HuH-7 (cell line): ENCODE measurements at regions not wholly inside any gene's neighbourhood (a gene's known extent, or its start where the extent isn't known, plus 50 kb on each side); places are given as distances from the start of the nearest gene placed in this dataset.
"Not testable (repeated sequence)": the region's sequence is repeated elsewhere in the genome, so short reads cannot be mapped to it uniquely, and the experiment has no call there.

ENCODE experiments used
- DNase-seq: peaks from one replicate; pipeline ENCODE4 v3.0.0; 2011; ENCODE audit warnings: low spot score

DNA sequence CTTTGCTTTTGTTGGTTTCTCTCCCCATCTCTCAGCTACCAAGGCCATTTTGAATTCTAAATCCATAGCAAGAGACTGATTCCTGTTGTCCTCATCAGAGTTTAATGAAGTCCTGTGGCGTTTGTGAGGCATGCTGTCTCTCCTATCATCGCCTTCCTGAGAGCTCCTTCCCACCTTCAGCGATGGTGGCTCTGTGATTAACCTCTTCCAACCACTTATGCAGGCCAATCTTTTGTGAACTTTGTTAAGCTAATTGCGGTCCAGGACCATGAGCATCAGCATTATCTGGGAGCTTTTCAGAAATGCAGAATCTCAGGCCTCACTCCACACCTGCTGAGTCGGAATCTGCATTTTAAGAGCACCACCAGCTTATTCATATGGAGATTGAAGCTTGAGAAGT is 272.5 kb upstream of the CDYL start:
- no peak for DNase-seq

DNA sequence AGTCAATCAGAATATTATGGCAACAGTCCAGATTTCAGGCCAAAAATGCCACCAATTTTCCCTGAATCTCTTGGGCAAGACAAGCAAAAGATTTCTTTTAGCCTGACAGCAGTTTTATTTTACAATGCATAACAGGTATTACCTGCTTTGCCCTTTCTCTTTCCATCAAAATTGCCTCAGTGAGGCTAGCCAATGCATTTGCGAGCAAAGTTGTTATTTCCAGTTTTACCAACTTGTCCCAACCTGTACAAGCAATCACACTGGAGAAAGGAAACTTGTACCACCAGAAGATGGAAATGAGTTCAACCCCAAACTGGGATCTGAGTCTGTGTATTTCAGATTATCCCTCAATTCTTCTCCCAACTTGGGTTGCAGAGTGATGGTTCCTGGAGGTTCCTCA is 279.9 kb upstream of the CDYL start:
- DNase-seq = no peak

DNA sequence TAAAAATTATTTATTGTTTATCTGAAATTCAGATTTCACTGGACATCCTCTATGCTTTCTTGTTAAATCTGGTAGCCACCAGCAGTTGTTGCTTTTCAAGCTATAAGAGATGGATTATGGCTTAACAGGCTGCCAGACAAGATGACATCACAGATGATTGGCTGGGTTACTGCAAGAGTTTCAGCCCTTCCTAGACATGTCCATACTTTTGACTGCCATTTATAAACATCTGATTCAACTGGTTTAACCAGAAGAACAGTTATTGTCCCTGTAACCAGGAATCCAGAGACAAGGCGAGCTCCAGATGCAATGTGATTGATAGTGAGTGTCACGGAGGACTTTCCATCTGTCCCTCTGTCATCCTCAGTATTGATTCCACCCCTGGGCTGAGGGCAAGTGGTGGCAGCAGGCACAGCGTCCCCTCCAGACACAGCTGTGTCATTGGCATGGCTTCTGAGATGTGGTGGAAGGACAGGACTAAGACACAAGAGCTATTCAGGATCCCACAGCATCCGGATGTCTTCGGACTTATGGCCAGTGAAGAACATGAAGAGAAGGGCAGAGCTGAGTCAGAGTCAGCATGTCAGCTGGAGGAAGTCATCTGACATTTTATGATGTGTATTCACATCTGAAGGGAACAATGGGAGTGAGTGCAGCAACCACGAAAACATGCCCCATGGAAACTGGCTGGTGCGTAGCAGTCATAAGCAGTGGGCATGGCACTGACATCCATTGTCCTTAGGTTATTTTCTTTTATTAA is 284.5 kb upstream of the CDYL start:
- DNase-seq = no peak

DNA sequence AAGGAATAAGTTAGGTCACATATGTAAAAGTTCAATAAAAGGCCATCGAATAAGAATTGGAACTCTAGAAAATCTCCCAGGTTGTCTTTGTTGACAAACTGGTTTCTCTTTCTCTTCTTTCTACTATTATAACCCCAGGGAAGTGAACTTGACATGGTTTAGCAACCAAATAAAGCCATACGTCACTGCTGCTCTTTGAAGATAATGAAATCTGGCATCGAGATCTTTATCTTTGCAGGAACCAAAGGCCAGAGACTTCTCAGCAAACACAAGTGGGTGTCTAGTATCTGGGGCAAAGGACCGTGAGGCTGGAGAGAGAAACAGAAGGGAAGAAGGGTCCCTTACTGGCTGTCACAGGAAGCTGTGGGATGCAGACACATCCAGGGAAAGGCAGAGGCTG is 286.7 kb upstream of the CDYL start:
- DNase-seq = no peak

DNA sequence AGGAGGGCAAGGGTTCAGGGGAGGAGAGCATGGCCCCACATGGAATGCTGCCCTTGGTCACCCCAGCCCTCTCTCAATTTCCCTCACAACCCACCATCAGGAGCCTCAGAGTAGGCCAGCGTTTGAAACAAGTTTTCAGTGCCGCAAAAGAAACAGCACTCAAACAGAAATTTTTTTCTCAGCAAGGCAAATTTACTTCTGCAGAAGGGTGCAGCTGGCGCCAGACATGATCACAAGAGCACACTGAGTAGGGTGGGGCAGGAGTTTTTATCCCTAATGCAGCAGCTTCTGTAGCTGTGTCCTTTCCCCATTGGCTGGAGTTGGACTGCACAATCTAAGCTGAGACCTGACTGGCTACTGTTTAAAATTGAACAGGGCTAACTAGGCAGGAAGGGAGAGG is 287.8 kb upstream of the CDYL start:
- no peak for DNase-seq

DNA sequence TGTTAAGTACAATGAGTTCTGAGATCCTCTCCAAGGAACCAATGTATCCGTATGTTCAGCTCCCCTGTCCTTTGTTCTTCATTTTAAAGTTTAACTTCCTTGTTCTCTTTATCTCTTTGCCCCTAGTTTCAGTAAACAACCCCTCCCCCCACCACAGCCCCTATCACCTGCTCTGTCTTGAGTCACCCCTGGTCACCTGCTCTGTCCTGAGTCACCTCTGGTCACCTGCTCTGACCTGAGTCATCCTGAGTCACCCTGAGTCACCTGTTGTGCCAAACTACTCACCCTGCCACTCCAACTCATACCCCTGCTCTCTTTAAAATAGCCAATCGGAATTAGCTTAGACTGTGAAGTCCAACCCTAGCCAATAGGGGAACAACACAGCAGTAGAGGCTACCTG is 288.7 kb upstream of the CDYL start:
- no peak for DNase-seq

DNA sequence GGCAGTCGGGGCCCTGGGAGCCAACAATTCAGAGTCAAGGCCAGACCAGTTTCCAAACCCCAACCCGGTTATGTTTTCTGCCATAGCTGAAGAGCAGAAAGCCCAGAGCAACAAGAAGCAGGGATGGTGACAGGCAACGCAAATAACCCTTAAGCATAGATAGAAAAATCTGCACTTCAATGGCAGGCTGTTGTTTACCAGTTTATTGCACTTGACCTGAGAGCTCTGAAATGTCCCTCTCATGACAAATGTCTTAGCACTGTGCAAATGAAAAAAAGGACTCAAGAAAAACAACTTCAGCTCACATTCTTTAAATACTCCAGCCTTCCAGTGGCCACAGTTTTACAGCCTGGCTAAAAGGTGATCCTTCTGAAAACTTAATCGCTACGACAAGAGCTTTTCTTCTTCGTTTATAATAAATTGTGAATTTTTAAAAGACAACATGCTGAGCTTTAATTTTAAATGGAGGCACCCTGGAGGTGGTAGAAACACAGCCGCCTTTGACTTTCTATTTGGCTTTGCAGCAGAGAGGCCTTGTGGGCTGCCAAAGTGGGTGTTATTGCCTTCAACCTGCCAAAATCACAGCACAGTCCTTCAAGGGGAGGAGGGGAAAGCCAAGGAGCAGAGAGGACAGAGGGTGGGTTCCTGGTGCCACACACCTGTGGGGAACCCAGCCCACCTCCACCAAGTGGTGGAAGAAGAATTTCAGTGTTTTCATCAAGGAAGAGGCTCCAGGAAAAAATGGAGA is 289.5 kb upstream of the CDYL start:
- no peak for DNase-seq

DNA sequence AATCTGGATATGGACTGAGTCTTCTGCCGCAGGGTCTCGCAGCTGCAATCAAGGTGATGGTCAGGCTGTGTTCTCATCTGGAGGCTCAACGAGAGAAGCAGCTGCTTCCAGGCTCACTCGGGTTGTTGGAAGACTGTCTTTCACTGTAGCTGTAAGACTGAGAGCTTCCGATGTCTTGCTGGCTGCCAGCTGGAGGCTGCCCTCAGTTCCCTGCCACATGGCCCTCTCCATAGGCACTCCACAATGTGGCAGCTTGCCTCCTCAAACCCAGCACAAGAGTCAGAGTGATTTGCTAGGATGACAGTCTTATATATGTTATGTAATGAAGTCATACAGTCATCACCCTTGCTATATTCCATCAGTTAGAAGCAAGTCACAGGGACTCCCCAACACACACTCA is 290.5 kb upstream of the CDYL start:
- DNase-seq = no peak

DNA sequence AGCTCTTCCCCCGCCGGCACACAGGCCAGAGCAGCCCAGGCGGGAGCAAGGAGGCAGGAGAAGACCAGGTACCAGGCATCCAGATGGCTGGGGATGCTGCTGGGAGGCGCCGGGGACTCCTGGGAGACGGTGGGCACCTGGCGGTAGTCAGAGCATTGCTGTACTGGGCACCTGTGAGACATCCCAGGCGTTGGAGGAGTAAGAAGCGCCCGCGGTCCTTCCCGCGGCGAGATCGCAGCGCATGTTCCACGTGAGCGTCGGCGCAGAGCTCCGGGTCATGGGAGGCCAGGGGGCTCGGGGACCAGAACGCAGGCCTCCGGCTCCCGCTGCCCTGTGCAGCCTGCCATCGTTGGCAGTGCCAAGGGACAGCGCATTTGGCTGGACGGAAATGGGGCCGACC is 293.7 kb upstream of the CDYL start:
- DNase-seq = no peak

DNA sequence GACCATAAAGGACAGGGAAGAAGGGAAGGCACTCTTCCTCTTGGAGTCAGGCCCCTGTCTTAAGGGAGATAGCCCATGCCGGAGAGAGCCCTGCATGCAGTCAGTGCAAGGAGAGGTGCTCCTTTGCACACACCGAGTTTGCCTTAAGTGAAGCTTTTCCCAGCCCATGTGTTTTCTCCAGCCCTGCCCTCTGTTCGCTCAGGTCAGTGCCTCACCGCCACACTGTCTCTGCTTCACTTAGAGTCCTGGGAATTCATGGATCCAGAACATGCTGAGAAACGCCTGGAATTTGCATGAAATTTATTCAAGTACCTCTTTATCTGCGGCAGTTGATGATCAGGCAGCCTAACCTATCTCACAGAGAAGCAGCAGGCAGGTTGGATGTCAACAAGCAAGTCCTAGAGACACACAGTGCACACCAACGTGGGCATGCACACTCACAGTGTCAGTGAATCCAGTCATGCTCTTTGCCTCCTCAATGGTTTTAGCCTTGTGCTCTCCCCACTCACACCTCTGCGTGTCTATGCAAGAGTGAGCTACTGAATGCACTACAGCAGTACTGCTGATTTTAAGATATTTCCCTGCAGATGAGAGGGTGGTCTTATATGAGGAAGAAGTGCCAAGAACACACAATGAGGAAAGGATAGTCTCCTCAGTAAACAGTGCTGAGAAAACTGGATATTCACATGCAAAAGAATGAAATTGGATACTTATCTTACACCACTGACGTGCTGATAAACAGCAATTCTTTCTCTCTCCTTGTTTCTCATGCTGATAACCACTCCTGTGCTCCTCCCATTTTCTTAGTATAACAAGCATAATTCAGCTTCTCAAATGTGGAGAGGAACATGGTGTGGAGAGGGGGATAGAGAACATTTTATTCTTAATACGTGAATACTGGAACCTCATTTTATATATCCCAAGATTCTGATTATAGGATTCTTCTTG is 295.1 kb upstream of the CDYL start:
- DNase-seq = no peak

DNA sequence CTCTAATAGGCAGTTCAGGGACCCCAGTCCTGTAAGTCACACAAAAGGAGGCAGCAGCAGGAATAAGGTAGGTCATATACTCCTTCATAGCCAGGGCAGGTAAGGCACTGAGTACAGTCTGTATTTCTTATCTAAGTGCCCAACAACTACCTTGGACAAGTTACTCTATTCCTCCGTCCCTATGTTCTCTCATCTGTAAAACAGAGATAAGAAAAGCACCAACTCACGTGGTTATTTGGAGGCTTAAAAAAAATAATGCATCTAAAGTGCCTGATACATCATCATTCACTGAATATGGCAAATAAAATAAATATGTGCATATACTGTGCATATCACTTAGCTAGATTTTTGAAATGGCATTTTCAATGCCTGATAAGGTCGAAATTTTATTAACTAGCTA is 298.1 kb upstream of the CDYL start:
- DNase-seq = no peak

DNA sequence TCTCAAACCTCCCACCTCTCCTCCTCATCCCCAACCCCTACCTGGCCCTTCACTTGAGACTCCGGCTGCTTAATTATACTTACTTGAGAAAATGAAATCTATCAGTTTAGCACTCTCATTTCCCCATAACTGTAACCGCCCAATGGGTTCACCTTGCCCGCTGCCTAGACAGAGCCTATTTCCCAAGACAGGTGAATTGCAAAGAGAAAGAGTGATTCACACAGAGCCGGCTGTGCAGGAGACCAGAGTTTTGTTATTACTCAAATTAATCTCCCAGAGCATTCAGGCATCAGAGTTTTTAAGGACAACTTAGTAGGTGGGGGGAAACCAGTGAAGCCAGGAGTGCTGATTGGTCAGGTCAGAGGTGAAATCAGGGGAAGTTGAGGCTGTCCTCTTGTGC is 301.4 kb upstream of the CDYL start:
- DNase-seq = no peak

DNA sequence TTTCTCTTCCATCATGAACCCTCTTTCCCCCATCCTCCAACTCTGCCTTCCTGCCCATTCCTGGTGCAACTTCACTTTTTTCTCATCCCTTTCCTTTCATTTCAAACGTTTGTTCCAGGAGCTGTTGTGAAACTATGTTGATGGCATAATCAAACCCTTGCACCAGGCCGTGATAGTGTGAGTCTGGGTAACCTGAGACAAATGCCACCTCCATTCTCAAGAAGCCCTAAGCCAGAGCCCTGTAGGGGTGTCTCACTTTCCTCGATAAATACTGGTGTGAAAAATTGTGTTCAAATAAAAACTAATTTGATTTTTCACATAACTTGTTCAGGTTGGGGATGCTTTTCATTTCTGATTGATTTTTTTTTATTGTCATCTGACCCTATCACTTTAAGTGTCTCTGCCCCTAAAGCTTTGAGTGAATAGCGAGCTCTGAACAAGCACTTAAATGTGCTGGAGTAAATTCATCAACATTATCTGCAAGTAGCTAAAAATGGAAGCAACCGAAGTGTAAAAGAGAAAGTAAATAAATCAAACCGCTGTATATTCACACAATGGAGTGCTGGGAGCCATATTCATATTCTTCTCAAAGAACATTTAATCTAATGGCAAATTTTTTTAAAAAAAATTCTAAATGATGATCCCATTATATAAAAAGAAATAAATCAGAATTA is 303.1 kb upstream of the CDYL start:
- DNase-seq = no peak

DNA sequence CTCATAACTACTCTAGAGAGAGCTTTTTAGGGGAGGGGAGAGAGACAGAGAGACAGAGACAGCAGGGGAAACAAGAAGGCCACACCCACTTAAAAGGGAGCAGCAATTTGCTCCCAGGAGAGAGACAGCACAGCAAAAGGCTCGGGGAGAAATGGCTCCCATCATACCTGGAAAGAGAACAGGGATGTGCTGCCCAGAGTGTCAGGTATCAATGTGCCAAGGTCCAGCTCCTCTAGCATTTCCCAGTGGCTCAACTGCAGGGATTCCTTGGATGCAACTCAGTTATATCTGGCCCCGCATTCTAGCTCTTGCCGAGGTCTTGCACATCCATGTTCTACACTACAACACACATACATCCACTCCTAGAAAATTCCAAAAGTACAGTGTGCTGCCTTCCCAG is 304.0 kb upstream of the CDYL start:
- DNase-seq = no peak

DNA sequence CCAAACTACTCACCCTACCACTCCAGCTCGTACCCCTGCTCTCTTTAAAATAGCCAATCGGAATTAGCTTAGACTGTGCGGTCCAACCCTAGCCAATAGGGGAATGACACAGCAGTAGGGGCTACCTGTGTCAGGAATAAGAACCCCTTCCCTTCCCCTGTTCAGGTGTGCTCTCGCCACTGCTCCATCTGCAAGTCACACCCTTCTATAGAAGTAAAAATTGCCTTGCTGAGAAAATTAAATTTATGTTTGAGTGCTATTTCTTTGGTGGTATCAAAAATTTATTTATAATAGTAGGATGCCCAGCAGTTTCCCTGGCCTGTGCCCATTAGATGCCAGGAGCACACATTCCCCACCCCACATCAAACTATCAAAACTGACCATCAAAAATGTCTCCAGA is 304.7 kb upstream of the CDYL start:
- not testable (repeated sequence) for DNase-seq

DNA sequence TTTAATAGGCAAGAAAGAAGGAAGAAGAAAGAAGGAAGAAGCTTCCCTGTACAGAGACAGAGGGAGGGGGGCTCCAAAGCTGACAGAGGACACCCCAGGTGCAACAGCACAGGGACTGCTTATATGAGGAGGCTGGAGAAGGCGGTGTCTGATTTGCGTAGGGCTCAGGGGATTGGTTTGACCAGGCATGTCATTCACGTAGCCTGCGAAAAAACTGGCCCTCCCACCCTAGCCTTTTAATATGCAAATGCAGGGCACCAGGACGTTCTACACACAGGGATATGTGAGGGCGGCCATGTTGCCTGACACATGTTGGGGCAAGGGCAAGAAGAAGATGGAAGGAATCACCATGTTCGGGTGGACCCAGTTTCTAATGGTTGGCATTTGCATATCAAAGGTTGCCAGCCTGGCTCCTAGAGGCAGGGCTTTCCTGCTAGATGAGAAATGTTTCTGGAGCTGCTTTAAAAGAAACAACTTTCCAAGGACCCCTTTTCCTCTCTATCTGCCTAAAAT is 305.4 kb upstream of the CDYL start:
- DNase-seq = no peak

DNA sequence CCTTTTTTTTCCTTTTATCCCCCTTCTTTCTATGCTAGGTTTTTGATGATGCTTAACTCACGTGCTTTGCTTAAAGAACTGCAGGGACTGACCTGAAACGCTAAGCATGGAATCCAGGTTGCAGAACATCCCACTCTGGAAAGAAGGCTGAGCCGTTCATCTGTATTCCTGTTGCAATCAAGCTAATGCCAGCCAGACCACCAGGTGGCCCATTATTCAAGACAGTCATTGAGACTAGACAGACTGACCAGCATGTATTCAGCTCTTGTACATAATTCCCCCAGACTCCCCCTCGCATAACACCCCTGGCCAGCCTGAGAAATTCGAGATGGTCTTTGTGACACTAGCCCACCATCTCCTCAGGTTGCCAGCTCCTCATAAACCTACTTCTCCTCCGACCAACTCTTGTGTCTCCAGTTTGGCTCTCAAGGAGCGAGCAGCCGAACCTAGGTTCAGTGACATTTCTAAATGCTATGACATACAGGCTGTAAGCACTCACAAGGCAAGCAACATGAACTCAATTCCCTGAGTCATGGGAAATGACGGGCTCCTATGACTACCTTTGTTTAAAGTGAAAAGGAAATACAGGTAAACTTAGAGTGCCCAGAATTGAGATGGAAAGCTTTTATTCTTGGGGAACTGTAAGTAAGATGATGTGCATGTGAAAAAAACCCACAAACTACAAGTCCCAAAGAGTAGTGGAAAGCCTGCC is 309.3 kb upstream of the CDYL start:
- no peak for DNase-seq

DNA sequence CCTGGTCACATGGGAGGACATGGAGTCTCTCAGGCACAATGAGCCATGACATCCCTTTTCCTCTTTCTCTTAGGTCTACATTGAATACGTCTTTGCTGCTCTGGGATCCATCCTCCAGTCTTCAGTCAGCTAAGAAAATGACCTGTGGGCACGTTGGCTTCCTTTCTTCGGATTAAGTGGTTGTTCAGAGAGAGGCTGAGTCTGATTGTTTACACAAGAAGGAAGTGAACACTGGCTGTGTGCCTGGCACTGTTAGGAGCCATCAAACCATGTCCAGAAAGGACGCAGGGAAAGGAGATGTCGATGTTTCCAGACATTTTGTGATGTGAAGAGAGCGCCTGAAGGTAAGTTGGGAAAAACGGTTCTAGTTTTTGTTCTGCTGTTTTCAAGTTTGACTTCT is 309.9 kb upstream of the CDYL start:
- DNase-seq = no peak

DNA sequence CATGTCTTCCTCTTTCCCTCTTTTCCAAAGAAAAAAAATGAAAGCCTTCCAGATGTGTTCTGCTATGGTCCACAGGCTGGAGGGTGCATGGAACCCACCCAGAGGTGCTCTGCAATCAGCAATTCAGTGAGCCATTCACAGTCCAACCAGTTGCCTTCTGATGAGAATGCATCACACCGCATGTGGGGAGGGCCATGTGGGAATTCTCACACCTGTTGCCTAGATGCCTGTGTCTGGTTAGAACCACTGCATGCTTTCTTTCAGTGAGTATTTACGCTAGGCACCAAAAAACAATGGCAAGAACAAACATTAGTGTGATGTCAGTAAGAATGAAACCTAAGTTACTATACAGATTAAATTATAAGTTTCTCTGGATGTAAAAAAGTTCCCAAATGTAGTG is 311.6 kb upstream of the CDYL start:
- DNase-seq = no peak

DNA sequence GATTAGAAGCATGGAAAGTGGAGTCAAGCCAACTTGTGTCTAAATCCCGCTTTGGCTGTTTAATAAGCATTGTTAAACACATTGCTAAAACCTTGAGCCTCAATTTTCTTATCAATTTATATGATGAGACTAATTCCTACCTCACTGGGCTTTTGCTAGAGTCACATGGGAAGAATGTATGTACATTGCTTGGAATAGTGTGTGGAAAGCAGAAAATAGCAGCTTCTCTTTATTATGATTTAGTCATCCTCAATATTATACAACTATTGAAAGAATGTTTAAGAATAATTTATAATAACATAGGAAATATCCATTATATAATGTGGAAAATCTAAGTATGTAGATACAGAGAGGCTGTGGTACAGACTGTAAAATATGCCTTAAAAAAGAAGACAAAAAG is 313.0 kb upstream of the CDYL start:
- DNase-seq = no peak
